NCI-H510A treated with DMSO at 0.1 percent for 48 hours (cell line): ENCODE measurements at regions not wholly inside any gene's neighbourhood (a gene's known extent, or its start where the extent isn't known, plus 50 kb on each side); places are given as distances from the start of the nearest gene placed in this dataset.
"Not testable (repeated sequence)": the region's sequence is repeated elsewhere in the genome, so short reads cannot be mapped to it uniquely, and the experiment has no call there.

Experiments
- DNase-seq: peaks from one replicate; lab custom pipeline; 2025; lab: John Stamatoyannopoulos, UW

GRCh38 chr6:74488726-74489125, 717.1 kb downstream of the COL12A1 start:
- DNase-seq = not testable (repeated sequence)

- no peak for DNase-seq
Observed at GRCh38 chr6:74482180-74482579, 723.7 kb downstream of the COL12A1 start.

GRCh38 chr6:74480561-74480960, 725.3 kb downstream of the COL12A1 start:
- DNase-seq = no peak

- no peak for DNase-seq
Observed at GRCh38 chr6:74479960-74480359, 725.9 kb downstream of the COL12A1 start.

GRCh38 chr6:74479420-74479819, 726.4 kb downstream of the COL12A1 start:
- DNase-seq = no peak

- not testable (repeated sequence) for DNase-seq
Observed at GRCh38 chr6:74474046-74474445, 731.8 kb downstream of the COL12A1 start.

GRCh38 chr6:74468552-74468951, 737.3 kb downstream of the COL12A1 start:
- not testable (repeated sequence) for DNase-seq

- DNase-seq = no peak
Observed at GRCh38 chr6:74467533-74468215, 738.2 kb downstream of the COL12A1 start.

- no peak for DNase-seq
Observed at GRCh38 chr6:74466572-74466971, 739.3 kb downstream of the COL12A1 start.

- no peak for DNase-seq
Observed at GRCh38 chr6:74459260-74459659, 746.6 kb downstream of the COL12A1 start.

- no peak for DNase-seq
Observed at GRCh38 chr6:74458536-74458935, 747.3 kb downstream of the COL12A1 start.

- DNase-seq = no peak
Observed at GRCh38 chr6:74455786-74456185, 750.1 kb downstream of the COL12A1 start.

GRCh38 chr6:74451953-74452352, 753.9 kb downstream of the COL12A1 start:
- no peak for DNase-seq

GRCh38 chr6:74448850-74449249, 752.8 kb downstream of the CD109 start:
- DNase-seq = no peak

- no peak for DNase-seq
Observed at GRCh38 chr6:74447013-74447412, 751.0 kb downstream of the CD109 start.

GRCh38 chr6:74439123-74439811, 743.3 kb downstream of the CD109 start:
- DNase-seq = no peak

- DNase-seq = not testable (repeated sequence)
Observed at GRCh38 chr6:74438395-74438794, 742.4 kb downstream of the CD109 start.

GRCh38 chr6:74434171-74434570, 738.2 kb downstream of the CD109 start:
- DNase-seq = no peak

GRCh38 chr6:74431873-74432580, 736.0 kb downstream of the CD109 start:
- no peak for DNase-seq

GRCh38 chr6:74420221-74420620, 724.2 kb downstream of the CD109 start:
- DNase-seq = no peak

- no peak for DNase-seq
Observed at GRCh38 chr6:74415056-74415455, 719.1 kb downstream of the CD109 start.

GRCh38 chr6:74410630-74411029, 714.6 kb downstream of the CD109 start:
- DNase-seq = no peak

GRCh38 chr6:74409447-74409846, 713.4 kb downstream of the CD109 start:
- DNase-seq = peak; percentile 7
